ENCODE measurements at regions not wholly inside any gene's neighbourhood (a gene's known extent, or its start where the extent isn't known, plus 50 kb on each side); places are given as distances from the start of the nearest gene placed in this dataset.

GRCh38 chr3:140767566-140767965, 89.7 kb downstream of the TRIM42 start:
- no peaks in the 10 kb centered on the region for H3K9me2 ChIP-seq (ENCODE audit: insufficient read depth, low read length)
- H3K27me3 ChIP-seq (ENCODE audit: insufficient read depth, low read depth, low read length), result no peaks in the 10 kb centered on the region
- H3K9ac ChIP-seq (ENCODE audit: low read length), result no peak overlapping the region
- no peaks in the 10 kb centered on the region for H3K9me3 ChIP-seq (ENCODE audit: low read length)
- H3K79me2 ChIP-seq (replicated peaks; ENCODE audit: insufficient read depth, low read length), result no peaks in the 10 kb centered on the region
- TF ChIP-seq TAF1 (IDR thresholded peaks at IDR 0.05; ENCODE audit: low read depth) (no peak), SMC3 (conservative IDR thresholded peaks at IDR 0.05; ENCODE audit: poor library complexity) (no peak), RAD21 (conservative IDR thresholded peaks at IDR 0.05) (no peak), REST (IDR thresholded peaks at IDR 0.05; ENCODE audit: borderline replicate concordance) (no peak)
- TF ChIP-seq, protein P1, sequence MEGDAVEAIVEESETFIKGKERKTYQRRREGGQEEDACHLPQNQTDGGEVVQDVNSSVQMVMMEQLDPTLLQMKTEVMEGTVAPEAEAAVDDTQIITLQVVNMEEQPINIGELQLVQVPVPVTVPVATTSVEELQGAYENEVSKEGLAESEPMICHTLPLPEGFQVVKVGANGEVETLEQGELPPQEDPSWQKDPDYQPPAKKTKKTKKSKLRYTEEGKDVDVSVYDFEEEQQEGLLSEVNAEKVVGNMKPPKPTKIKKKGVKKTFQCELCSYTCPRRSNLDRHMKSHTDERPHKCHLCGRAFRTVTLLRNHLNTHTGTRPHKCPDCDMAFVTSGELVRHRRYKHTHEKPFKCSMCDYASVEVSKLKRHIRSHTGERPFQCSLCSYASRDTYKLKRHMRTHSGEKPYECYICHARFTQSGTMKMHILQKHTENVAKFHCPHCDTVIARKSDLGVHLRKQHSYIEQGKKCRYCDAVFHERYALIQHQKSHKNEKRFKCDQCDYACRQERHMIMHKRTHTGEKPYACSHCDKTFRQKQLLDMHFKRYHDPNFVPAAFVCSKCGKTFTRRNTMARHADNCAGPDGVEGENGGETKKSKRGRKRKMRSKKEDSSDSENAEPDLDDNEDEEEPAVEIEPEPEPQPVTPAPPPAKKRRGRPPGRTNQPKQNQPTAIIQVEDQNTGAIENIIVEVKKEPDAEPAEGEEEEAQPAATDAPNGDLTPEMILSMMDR (IDR thresholded peaks at IDR 0.05; ENCODE audit: poor library complexity, severe bottlenecking), result no peak
- H3K4me2 ChIP-seq (ENCODE audit: low read length), result no peak overlapping the region
- no peaks in the 10 kb centered on the region for H3F3A ChIP-seq (ENCODE audit: insufficient read depth, low read length, poor library complexity, severe bottlenecking)
- H2AFZ ChIP-seq (ENCODE audit: low read depth, low read length), result no peak overlapping the region
- H3K36me3 ChIP-seq (ENCODE audit: insufficient read depth, low read length), result no peaks in the 10 kb centered on the region
- no peak overlapping the region for H3K27ac ChIP-seq (ENCODE audit: low read length)
- no peak overlapping the region for H3K4me3 ChIP-seq (ENCODE audit: low read length)
- no peaks in the 10 kb centered on the region for H4K20me1 ChIP-seq (ENCODE audit: insufficient read depth)

DNA sequence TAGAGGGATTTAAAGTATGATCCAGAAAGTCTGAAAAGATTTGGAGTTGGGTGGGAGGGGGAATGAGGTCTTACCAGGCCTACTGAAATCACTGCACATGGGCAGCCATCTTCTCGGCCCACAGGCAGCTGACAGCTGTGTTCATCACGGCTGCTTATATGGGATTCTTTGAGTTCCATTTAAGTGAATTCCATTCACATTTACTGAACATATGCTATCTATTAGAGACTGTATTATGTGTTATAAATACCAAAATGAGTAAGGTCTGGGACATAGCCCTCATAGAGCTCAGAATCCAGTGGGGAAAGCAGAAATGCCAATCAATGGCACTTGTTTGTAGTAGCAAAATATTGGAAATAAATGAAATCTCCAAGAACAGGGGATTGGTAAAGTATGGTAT, 91.1 kb downstream of the TRIM42 start:
- TF ChIP-seq TAF1 (IDR thresholded peaks at IDR 0.05; ENCODE audit: low read depth) (no peak), POLR2AphosphoS5 (IDR thresholded peaks at IDR 0.05) (no peak)
- no peak overlapping the region for H3K4me2 ChIP-seq (ENCODE audit: low read length)
- H3K9me2 ChIP-seq (ENCODE audit: insufficient read depth, low read length), result no peaks in the 10 kb centered on the region
- H3K9me3 ChIP-seq (ENCODE audit: low read length), result no peaks in the 10 kb centered on the region
- H3K27ac ChIP-seq (ENCODE audit: low read length), result no peak overlapping the region
- H3F3A ChIP-seq (ENCODE audit: insufficient read depth, low read length, poor library complexity, severe bottlenecking), result no peaks in the 10 kb centered on the region
- H3K9ac ChIP-seq (ENCODE audit: low read length), result no peak overlapping the region
- no peaks in the 10 kb centered on the region for H4K20me1 ChIP-seq (ENCODE audit: insufficient read depth)
- no peak overlapping the region for H2AFZ ChIP-seq (ENCODE audit: low read depth, low read length)
- no peaks in the 10 kb centered on the region for H3K79me2 ChIP-seq (replicated peaks; ENCODE audit: insufficient read depth, low read length)
- H3K4me3 ChIP-seq (ENCODE audit: low read length), result no peak overlapping the region
- H3K27me3 ChIP-seq (ENCODE audit: insufficient read depth, low read depth, low read length), result no peaks in the 10 kb centered on the region
- H3K36me3 ChIP-seq (ENCODE audit: insufficient read depth, low read length), result no peaks in the 10 kb centered on the region

- Histone ChIP-seq H3K36me3 (ENCODE audit: insufficient read depth, low read length) (no peaks in the 10 kb centered on the region), H2AFZ (ENCODE audit: low read depth, low read length) (no peak overlapping the region), H3K9ac (ENCODE audit: low read length) (no peak overlapping the region), H3K27ac (ENCODE audit: low read length) (no peak overlapping the region), H3K27me3 (ENCODE audit: insufficient read depth, low read depth, low read length) (no peaks in the 10 kb centered on the region), H3K4me3 (ENCODE audit: low read length) (no peak overlapping the region), H3F3A (ENCODE audit: insufficient read depth, low read length, poor library complexity, severe bottlenecking) (no peaks in the 10 kb centered on the region), H3K4me2 (ENCODE audit: low read length) (no peak overlapping the region), H4K20me1 (ENCODE audit: insufficient read depth) (no peaks in the 10 kb centered on the region), H3K79me2 (replicated peaks; ENCODE audit: insufficient read depth, low read length) (no peaks in the 10 kb centered on the region), H3K9me2 (ENCODE audit: insufficient read depth, low read length) (no peaks in the 10 kb centered on the region), H3K9me3 (ENCODE audit: low read length) (no peaks in the 10 kb centered on the region)
- TF ChIP-seq EP300 (conservative IDR thresholded peaks at IDR 0.05; ENCODE audit: poor library complexity, severe bottlenecking), result no peak
- TF ChIP-seq, protein P1 (IDR thresholded peaks at IDR 0.05; ENCODE audit: poor library complexity, severe bottlenecking), result no peak
- no peak for TF ChIP-seq SMC3 (conservative IDR thresholded peaks at IDR 0.05; ENCODE audit: poor library complexity)
- TF ChIP-seq POLR2AphosphoS5 (IDR thresholded peaks at IDR 0.05), result no peak
- TF ChIP-seq TAF1 (IDR thresholded peaks at IDR 0.05; ENCODE audit: low read depth), result no peak
- no peak for TF ChIP-seq MXI1 (conservative IDR thresholded peaks at IDR 0.05; ENCODE audit: poor library complexity, severe bottlenecking)
- TF ChIP-seq EZH2 (IDR thresholded peaks at IDR 0.05; ENCODE audit: borderline replicate concordance, insufficient read depth, low read length, poor library complexity, severe bottlenecking), result no peak
- TF ChIP-seq RAD21 (conservative IDR thresholded peaks at IDR 0.05), result no peak
- no peak for TF ChIP-seq REST (IDR thresholded peaks at IDR 0.05; ENCODE audit: borderline replicate concordance)
Measured at GRCh38 chr3:140769951-140770350, 92.1 kb downstream of the TRIM42 start.
